SIG-M5 treated with dmso at 0.1 percent for 504 hours (cell line): ENCODE measurements at regions not wholly inside any gene's neighbourhood (a gene's known extent, or its start where the extent isn't known, plus 50 kb on each side); places are given as distances from the start of the nearest gene placed in this dataset.

ENCODE experiments used
- DNase-seq: peaks from one replicate; lab custom pipeline; 2025; ENCODE audit not compliant: unreplicated experiment; lab: John Stamatoyannopoulos, UW

DNA sequence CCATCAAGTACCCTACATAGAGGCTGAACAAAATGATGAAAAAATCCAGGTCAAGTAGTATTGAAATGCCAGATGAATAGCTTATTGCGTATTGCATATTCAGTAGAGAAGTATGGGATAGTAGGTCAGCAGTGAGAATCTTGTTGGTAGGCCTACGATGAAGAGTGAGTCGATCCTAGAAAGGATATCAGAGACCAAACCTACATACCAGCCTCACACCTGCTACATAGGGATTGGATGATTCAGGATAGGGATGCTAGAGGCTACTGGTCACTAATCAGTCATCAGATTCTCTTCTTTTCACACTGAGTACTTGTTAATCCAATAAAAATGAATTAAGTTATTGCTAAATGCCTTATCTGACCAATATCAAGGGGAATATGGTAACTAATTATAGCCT, 274.5 kb downstream of the DSEL start:
- no peak for DNase-seq

DNA sequence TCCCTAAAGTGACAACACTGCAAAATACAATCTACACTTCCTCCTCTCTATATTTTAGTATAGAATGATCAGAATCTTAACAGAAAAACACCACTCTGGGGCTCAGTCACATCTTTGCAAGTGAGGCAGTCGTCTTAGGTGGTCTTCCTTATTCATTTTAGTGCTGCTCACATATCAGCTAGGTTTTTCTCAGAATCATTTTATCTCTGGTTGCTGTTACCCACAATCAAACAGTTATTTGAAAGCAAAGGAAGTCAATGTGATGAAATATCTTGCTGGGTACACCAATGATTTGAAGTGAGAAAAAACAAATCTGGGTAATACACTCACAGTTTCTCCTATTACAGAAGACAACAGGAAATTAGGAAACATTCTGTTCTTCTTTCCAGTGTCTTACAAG, 275.2 kb downstream of the DSEL start:
- no peak for DNase-seq

GRCh38 chr18:67239826-67240225, 276.7 kb downstream of the DSEL start:
- no peak for DNase-seq

GRCh38 chr18:67232991-67233390, 283.5 kb downstream of the DSEL start:
- DNase-seq, result no peak

DNA sequence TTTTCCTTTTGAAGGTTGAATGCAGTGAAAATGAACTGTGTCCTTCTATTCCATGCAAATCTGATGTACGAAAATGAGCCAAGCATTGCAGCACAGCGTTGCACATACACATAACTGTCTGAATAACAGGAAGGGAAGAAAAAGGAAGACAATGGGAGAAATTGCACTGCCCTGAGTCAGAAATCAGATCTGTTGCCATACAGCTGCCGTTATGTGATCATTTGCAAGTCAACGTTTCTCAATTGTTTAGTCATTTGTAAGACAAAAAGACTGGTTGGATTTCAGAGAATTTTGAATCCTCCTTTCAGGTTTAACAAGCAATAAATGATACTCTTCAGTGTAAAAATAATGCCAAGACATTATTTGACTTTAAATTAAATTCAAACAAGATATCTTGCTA, 284.1 kb downstream of the DSEL start:
- no peak for DNase-seq

- DNase-seq, result no peak
Measured at GRCh38 chr18:67222887-67223286, 293.6 kb downstream of the DSEL start.

GRCh38 chr18:67219821-67220220, 296.7 kb downstream of the DSEL start:
- no peak for DNase-seq

DNA sequence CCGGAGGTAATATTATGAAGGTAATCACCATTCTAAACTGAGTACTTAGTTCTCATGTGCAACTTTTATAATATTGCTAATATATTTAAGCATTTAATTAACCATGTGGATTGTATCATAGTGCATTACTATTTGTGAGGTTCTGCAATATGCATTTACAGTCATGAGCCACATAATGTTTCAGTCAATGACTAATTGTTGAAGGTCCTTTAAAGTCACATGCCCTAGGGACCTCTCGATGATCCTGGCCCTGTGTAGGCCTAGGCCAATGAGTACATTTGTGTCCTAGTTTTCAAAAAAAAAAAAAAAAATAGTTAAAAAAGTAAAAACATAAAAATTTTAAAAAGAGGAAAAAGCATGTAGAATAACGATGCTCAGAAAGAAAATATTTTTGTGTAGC, 298.0 kb downstream of the DSEL start:
- no peak for DNase-seq

DNA sequence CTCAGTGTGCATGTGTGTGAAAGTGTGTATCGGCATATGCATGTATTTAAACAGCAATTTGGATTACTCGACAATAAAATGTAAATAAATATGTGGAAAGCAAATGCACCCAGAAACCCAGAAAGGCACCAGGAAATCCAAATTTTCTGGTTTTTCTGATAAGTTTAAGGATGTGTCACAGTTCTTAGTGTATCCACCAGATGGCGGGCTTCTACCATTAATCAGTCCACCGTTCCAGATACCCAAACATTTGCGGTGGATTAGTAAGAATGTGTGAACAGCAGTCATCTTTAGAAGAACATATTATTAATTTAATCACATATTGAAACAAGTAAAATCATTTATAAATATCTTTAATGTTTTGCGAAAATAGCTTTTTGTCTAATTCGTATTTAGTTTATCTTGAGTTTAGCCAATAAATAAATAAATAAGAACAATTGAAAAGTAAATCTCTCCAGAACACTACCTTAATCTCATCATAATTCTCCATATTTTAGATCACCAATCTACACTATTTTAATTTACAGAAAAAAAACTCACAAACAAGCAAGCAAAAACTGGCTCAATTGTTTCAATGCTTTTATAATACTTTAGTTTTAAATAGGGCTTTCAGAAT, 298.9 kb downstream of the DSEL start:
- DNase-seq, result peak; percentile 53

DNA sequence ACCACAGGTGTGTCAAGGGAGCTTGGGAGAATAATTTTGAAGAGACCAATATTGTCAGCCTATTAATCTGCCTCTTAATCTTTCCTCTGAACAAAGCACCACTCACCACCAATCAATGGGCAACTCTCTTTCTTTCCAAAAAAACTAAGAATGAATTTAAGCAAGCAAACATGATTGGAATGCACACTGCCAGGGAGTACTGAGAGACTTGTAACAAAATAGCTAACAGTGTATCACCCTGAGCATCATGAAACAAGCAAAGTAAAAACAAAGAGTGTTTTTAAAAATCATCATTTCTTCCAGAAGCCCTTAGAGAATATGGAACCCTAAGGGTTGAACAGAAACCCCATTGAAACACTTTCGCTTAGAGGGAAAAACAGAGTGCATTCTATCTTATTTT, 299.7 kb downstream of the DSEL start:
- DNase-seq, result no peak

- no peak for DNase-seq
Measured at GRCh38 chr18:67215686-67216085, 300.8 kb downstream of the DSEL start.

DNA sequence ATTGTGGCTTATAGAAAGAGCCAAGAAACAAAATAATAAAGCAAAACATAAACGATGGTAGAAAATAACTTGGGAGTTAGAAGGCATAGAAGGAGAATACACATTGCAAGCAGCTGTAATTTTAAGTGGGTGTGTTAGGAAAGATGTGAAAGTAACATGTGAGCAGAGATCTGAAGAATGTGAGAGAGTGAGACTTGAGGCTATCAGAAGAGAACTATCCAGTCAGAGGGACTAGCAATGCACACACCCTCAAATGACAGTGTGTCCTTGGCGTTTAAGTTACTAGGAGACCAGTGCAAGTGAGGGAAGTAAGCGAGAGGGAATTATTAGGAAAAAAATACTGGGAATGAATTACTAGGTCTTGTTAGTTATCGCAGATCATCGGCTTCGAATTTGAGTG, 304.9 kb downstream of the DSEL start:
- DNase-seq, result no peak

GRCh38 chr18:67200665-67201064, 315.9 kb downstream of the DSEL start:
- DNase-seq, result no peak

GRCh38 chr18:67199993-67200617, 316.4 kb downstream of the DSEL start:
- DNase-seq, result peak; percentile 36

- DNase-seq, result no peak
Measured at GRCh38 chr18:67194886-67195285, 321.6 kb downstream of the DSEL start.

- no peak for DNase-seq
Measured at GRCh38 chr18:67192535-67192934, 324.0 kb downstream of the DSEL start.

- DNase-seq, result no peak
Measured at GRCh38 chr18:67183398-67183797, 333.1 kb downstream of the DSEL start.

- no peak for DNase-seq
Measured at GRCh38 chr18:67179726-67180125, 336.8 kb downstream of the DSEL start.

DNA sequence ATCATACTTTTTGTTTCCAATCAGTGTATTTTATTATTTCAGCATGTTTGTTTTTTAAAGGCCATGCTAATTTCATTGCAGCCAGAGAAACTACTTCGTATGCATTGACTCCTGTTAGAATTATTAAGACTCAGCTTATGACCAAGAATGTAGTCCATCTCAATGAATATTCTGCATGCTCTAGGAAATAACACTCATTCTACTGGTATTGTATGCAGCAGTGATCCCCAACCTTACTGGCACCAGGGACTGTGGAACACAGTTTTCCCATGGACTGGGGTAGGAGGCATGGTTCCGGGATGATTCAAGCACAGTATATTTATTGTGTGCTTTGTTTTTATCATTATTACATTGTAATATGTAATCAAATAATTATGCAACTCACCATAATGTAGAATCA, 356.9 kb downstream of the DSEL start:
- no peak for DNase-seq

- DNase-seq, result no peak
Measured at GRCh38 chr18:67154979-67155378, 361.5 kb downstream of the DSEL start.

GRCh38 chr18:67151366-67151765, 365.2 kb downstream of the DSEL start:
- no peak for DNase-seq

DNA sequence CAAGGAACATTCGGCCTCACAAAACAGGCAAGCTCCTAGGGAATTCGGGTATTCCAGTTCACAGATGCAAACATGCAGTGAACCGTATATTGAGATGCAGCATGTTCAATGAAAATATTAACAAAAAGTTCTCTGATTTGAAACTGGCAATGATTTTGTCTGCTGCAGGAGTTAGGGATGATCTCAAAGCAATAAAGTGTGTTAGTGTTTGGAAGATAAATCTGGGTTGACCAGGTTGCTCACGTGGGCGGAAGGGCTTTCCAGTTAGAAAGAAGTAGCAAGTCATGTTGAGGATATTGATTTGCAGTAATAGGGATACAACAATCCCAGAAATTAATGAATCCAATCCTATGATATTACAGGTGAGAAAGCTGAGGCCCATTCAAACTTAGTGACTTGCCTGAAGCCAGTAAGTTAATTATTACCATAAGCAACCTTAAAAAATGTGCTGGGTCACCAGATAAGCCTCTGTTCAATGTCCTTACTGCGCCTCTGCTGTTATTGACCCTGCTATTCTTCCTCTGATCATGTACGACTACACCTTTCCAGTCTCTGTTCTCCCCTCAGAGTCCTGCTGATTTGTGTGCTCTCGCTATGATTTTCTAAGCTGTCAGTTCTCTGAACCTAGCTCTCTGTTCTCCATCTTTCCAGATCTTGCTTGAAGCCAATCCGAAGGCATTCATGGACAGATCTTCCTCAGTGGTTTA, 370.8 kb downstream of the DSEL start:
- no peak for DNase-seq

- no peak for DNase-seq
Measured at GRCh38 chr18:67144329-67144728, 372.2 kb downstream of the DSEL start.
